HG03139 (cell line): ENCODE measurements at regions not wholly inside any gene's neighbourhood (a gene's known extent, or its start where the extent isn't known, plus 50 kb on each side); places are given as distances from the start of the nearest gene placed in this dataset.
"Not testable (repeated sequence)": the region's sequence is repeated elsewhere in the genome, so short reads cannot be mapped to it uniquely, and the experiment has no call there.

Experiments
- ATAC-seq: cut with Tn5 transposase; IDR thresholded peaks from one replicate; pipeline ENCODE4 v1.9.1; 2021; ENCODE audit not compliant: unreplicated experiment

DNA sequence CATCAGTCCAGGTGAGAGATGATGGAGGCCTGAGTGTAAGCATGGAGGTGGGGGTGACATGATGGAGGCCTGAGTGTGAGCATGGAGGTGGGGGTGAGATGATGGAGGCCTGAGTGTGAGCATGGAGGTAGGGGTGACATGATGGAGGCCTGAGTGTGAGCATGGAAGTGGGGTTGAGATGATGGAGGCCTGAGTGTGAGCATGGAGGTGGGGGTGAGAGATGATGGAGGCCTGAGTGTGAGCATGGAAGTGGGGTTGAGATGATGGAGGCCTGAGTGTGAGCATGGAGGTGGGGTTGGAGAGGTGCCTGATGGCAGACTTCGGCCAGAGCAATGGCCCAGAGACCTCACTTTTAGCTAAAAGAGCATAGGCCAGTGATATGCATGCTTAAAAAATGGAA is 269.9 kb upstream of the PLPP4 start:
- not testable (repeated sequence) for ATAC-seq

- ATAC-seq = no peak
These were observed 268.1 kb upstream of the PLPP4 start for GRCh38 chr10:120188950-120189349.

DNA sequence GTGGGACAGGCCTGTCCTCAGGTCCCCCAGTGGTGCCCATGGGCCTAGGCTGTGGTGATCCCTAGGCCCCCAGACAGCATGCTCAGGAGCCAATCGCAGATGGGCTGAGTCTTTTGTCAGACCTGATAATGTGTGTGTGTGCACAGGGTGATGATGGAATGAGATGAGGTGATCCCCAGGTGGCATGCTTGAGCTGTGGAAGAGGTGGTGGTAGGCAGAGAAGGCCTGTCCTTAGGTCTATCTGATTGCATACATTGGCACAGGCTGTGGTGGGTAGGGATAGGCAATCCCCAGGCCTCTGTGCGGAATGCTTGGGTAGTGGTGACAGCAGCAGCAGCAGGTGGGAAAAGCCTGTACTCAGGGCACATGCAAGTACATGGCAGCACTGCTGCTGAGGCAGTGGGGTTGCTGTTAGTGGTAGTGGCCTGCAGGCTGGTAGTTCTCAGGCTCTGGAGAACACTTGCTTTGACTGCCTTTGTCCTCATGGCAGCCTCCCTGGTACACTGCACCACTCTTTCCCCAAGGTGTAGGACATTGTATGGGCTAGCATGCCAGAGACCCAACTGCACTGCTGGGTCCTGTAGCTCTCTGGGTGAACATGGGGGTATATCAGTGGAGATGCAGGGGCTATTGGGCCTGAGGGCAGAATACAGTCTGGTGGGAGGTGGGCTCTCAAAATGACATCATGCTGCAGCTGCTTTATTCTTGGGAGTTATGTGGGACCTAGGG is 260.9 kb upstream of the PLPP4 start:
- no peak for ATAC-seq

DNA sequence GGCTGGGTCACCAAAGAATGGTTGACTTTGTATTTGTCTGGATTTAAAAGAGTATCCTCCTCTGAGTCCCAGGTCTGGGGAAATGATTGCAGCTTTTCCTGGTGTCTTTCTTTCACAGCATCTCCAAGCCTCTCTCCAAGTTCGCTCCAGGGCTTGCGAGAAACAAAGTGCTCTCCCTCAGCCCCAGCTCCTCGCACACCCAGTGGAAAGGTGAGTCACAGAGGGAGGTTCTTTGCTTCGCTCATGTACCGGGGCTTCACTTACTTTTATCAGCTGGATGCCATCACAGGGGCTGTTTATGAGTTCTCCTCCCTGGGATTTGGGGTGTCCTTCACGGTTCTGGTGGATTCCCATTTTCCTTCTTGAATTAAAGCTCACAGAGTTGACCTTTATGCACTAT is 252.2 kb upstream of the PLPP4 start:
- no peak for ATAC-seq

- no peak for ATAC-seq
These were observed 251.5 kb upstream of the PLPP4 start for GRCh38 chr10:120205368-120206018.

DNA sequence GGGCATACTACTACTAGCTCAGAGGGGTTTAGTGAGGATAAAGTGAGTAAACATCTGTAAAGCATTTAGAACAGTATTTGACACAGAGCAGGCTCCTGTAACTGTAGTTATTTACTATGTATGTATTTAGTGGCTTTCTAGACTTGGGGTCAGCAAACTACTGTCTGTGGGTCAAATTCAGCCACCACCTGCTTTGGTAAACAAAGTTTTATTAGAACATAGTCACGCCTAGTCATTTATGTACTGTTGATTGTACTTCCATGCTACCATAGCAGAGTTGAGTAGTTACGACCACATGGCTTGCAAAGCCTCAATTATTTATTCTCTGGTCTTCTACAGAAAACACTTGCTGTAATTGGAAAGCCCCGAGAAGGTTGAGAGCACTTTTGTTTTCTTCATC is 248.5 kb upstream of the PLPP4 start:
- ATAC-seq = no peak

- no peak for ATAC-seq
These were observed 247.8 kb upstream of the PLPP4 start for GRCh38 chr10:120209124-120209762.

GRCh38 chr10:120212275-120212674 is 244.8 kb upstream of the PLPP4 start:
- no peak for ATAC-seq

DNA sequence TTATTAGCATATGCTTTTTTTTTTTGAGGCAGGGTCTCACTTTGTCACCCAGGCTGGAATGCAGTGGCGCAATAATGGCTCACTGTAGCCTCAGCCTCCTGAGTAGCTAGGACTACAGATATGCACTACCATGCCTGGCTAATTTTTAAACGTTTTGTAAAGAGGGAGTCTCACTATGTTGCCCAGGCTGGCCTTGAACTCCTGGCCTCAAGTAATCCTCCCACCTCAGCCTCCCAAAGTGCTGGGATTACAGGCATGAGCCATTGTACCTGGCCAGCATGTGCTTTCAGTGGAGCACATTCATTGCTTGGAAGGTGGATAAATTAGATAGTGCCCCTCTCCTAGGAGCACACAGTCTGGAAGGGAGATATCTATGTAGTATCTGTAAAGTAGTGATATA is 243.7 kb upstream of the PLPP4 start:
- not testable (repeated sequence) for ATAC-seq

DNA sequence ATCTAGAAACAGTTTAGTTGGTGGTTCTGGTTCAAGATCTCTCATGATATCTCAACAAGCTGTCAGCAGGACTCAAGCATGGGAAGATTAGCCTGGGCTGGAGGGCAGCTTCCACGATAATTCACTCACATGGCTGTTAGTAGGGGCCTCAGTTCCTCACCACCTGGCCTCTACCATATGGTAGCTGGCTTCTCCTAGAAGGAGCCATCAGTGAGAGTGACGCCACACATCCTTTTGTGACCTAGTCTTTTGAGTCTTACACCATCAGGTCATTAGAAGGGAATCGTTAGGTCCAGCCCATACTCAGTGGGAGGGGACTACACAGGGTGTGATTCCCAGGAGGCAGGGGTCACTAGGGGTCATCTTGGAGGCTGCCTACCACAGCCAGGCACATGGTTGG is 239.3 kb upstream of the PLPP4 start:
- no peak for ATAC-seq

DNA sequence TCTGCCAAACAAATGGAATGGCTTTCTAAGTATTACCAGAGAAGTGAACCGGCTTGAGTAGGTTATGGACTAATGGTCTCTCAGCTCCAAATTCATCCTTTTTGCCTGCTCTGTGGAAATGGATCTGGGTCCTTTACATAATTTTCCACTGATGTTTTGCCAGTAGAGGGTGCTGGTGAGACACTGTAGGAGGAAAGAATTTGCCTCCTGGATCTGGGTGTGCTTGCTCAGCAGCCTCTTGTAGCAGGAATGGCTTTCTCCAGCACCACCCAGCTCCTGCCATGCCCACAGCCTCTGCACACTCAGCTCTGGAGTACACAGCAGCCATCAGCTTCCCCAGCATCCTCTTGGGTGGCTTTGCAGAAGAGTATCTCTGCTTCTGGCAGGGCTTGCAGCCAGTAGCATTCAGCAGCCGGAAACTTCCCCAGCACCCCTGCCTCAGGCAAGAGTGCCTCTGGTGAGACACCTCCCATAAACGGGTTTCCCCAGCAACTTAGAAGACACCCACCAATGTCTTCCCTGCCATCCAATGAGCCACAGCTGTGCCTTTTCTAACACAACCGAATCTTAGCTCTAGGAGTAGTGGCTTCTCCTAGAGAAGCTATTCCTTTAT is 235.0 kb upstream of the PLPP4 start:
- ATAC-seq = no peak

- no peak for ATAC-seq
These were observed 227.4 kb upstream of the PLPP4 start for GRCh38 chr10:120229641-120230040.

DNA sequence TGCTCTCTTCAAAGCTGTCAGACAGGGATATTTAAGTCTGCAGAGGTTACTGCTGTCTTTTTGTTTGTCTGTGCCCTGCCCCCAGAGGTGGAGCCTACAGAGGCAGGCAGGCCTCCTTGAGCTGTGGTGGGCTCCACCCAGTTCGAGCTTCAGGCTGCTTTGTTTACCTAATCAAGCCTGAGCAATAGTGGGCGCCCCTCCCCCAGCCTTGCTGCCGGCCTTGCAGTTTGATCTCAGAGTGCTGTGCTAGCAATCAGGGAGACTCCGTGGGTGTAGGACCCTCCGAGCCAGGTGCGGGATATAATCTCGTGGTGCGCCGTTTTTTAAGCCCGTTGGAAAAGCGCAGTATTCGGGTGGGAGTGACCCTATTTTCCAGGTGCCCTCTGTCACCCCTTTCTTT is 217.3 kb upstream of the PLPP4 start:
- ATAC-seq = not testable (repeated sequence)

DNA sequence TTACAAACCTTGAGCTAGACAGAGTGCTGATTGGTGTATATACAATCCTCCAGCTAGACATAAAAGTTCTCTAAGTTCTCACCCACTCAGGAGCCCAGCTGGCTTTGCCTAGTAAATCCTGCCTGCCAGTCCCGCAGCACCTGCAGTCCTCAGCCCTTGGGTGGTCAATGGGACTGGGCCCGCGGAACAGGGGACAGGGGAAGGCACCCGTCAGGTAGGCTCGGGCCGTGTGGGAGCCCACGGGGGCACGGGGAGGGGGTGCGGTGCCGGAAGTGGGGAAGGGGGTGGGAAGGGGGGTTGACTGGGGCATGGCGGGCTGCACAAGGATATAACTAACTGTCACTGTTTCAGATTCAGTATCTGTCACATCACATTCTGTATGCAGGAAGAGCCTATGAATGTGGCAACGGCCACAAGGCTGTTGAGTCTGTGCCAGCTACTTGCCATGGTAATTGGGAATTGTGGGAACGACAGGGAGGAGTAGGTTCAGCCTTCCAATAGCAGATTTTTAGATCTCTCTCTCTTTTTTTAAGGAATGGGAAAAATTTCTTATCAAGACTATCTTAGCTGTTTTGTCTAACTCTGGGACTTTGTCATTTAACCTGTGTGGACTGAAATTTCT is 205.1 kb upstream of the PLPP4 start:
- ATAC-seq = no peak

- no peak for ATAC-seq
These were observed 203.9 kb upstream of the PLPP4 start for GRCh38 chr10:120253131-120253530.

GRCh38 chr10:120260456-120260855 is 196.6 kb upstream of the PLPP4 start:
- ATAC-seq = no peak

DNA sequence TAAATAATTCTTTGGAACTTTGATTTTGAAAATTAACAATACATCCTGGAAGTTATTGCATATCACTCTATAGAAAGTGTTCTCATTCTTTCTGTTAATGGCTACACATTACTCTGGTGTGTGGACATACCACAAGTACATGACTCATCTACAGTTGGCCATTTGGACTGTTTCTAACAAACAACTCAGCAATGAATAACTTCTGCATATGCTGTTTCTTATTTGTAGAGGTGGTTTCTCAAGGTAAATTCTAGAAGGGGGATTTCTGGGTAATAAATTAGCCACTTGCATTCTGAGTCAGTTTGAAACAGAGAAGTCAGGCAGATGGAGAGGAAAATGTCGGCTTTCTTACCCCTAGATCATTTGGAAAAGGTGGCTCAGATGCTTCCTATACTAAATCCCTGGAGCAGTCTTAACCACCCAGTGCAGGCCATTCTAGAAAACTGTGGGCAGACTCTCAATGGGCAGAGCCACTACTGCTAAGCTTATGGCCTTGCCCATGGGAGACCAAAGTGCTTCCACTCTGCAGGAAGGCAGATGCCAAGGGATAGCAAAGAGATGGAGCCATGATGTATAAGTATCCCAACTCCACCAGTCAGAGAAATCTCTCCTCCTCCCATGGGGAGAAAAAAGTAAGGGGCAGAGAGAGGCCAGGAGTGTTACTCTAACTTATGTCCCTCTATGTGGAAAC is 194.0 kb upstream of the PLPP4 start:
- peak; percentile 72 for ATAC-seq

GRCh38 chr10:120266022-120266421 is 191.0 kb upstream of the PLPP4 start:
- ATAC-seq = no peak

- no peak for ATAC-seq
These were observed 186.1 kb upstream of the PLPP4 start for GRCh38 chr10:120270906-120271305.

DNA sequence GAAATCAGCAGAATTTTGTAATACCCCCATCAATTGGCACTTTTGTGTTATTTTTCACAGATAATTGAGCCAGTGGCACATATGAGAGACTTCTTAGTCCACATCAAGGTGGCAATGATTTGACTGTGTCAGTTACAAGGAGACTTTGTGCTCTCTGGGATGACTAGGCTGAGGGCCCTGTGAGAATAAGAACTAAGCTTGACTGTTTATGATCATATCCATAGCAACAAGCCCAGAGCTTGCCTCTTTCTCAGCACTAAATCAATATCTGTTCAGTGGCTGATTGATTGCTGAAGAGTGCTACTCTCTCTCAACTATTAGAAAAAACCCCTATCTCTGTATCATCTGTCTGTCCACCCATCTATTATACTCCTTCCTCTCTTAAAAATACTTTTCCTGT is 185.3 kb upstream of the PLPP4 start:
- ATAC-seq = no peak

DNA sequence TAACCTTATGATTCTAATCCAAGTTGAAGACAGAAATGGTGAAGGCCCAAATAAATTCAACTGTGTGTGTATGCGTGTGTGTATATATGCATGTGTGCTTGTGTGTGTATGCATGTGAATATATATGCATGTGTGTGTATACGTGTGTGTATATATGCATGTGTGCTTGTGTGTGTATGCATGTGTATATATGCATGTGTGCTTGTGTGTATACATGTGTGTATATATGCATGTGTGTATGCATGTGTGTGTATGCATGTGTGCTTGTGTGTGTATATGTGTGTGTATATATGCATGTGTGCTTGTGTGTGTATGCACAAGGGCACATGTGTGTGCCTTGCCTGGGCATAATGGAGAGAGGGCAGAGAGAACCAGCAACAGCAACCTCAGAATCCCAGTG is 184.7 kb upstream of the PLPP4 start:
- ATAC-seq = no peak
